Colonic mucosa (tissue), 4 donors: ENCODE measurements at regions not wholly inside any gene's neighbourhood (a gene's known extent, or its start where the extent isn't known, plus 50 kb on each side); places are given as distances from the start of the nearest gene placed in this dataset.

ENCODE experiments used
- DNase-seq: peaks from one replicate; pipeline ENCODE4 v3.0.0-alpha.2; 2020
- H3K27ac ChIP-seq: fragments of 200-600 bp; one replicate; pipeline ENCODE4 v1.8.0; 2021
- H3K27me3 ChIP-seq: fragments of 200-600 bp; one replicate; pipeline ENCODE4 v1.8.0; 2021
- H3K36me3 ChIP-seq: fragments of 200-600 bp; one replicate; pipeline ENCODE4 v1.8.0; 2021
- H3K4me1 ChIP-seq: fragments of 200-600 bp; one replicate; pipeline ENCODE4 v1.8.0; 2021; ENCODE audit warnings: mild to moderate bottlenecking
- H3K4me3 ChIP-seq: fragments of 200-600 bp; one replicate; pipeline ENCODE4 v1.8.0; 2021
- H3K9ac ChIP-seq, 2 donors: one replicate each; pipeline ENCODE4 v1.7.0; 2013; ENCODE audit warnings: control low read depth in 2 of 2, low read depth in 2 of 2, low read length in 2 of 2
- H3K9me3 ChIP-seq: fragments of 200-600 bp; one replicate; pipeline ENCODE4 v1.8.0; 2021
- intact Hi-C: fragments of 100-400 bp; cut with DNase I; formaldehyde crosslinking; loops from one replicate; pipeline ENCODE4 v1.14.1; 2022
- TF ChIP-seq, protein P1 (sequence below): fragments of 200-600 bp; IDR thresholded peaks from one replicate; pipeline ENCODE4 v1.8.0; 2022; ENCODE audit warnings: antibody characterized with exemption, mild to moderate bottlenecking
- donor health status: healthy.
- donor health status: DM: no; HTN: no; CAD: no.
- donor health status: DM: no; HTN: no; CAD: no.

GRCh38 chr9:106745457-106745856 lies 117.5 kb upstream of the ZNF462 start:
- H3K9me3 ChIP-seq = no peaks in the 10 kb centered on the region
- no peaks in the 10 kb centered on the region for H3K36me3 ChIP-seq
- H3K4me1 ChIP-seq = no peaks in the 10 kb centered on the region
- DNase-seq = no peak
- no peak overlapping the region for H3K4me3 ChIP-seq
- no peak overlapping the region for H3K9ac ChIP-seq
- intact Hi-C loops = no loop called here
- H3K27me3 ChIP-seq = no peaks in the 10 kb centered on the region
- TF ChIP-seq, protein P1, sequence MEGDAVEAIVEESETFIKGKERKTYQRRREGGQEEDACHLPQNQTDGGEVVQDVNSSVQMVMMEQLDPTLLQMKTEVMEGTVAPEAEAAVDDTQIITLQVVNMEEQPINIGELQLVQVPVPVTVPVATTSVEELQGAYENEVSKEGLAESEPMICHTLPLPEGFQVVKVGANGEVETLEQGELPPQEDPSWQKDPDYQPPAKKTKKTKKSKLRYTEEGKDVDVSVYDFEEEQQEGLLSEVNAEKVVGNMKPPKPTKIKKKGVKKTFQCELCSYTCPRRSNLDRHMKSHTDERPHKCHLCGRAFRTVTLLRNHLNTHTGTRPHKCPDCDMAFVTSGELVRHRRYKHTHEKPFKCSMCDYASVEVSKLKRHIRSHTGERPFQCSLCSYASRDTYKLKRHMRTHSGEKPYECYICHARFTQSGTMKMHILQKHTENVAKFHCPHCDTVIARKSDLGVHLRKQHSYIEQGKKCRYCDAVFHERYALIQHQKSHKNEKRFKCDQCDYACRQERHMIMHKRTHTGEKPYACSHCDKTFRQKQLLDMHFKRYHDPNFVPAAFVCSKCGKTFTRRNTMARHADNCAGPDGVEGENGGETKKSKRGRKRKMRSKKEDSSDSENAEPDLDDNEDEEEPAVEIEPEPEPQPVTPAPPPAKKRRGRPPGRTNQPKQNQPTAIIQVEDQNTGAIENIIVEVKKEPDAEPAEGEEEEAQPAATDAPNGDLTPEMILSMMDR = no peak
- H3K27ac ChIP-seq = no peak overlapping the region

- H3K9me3 ChIP-seq = no peaks in the 10 kb centered on the region
- intact Hi-C loops = no loop called here
- H3K4me3 ChIP-seq = no peak overlapping the region
- no peaks in the 10 kb centered on the region for H3K36me3 ChIP-seq
- no peaks in the 10 kb centered on the region for H3K27me3 ChIP-seq
- no peak overlapping the region for H3K9ac ChIP-seq
- no peak for DNase-seq
- no peak overlapping the region for H3K27ac ChIP-seq
- no peaks in the 10 kb centered on the region for H3K4me1 ChIP-seq
- TF ChIP-seq, protein P1 = no peak
Observed at GRCh38 chr9:106745876-106746275, 117.1 kb upstream of the ZNF462 start.

GRCh38 chr9:106751681-106752080 lies 111.3 kb upstream of the ZNF462 start:
- no peak overlapping the region for H3K27ac ChIP-seq
- no peaks in the 10 kb centered on the region for H3K36me3 ChIP-seq
- no peaks in the 10 kb centered on the region for H3K4me1 ChIP-seq
- H3K4me3 ChIP-seq = no peak overlapping the region
- H3K27me3 ChIP-seq = no peaks in the 10 kb centered on the region
- no peaks in the 10 kb centered on the region for H3K9me3 ChIP-seq
- intact Hi-C loops = no loop called here
- no peak for DNase-seq
- H3K9ac ChIP-seq = no peak overlapping the region
- TF ChIP-seq, protein P1 = no peak

DNA sequence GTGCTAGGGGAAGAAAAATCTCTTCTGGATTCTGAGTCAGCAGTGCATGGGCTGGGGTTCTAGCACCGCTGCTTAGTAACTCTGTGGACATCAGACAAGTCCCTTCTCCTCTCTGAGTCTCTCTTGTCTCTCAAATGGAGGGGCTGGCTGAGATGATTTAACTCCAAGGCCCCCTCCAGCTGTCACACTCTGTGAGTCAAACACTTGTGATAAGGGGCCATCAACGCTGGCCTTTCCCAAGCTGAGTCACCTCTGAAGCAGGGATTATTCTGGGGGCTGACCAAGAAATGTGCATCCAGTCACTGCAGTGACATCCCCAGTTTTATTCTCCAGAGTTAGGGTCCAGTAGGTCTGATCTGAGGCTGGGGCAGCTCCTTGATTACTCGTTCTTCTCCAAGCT lies 110.4 kb upstream of the ZNF462 start:
- no peak for DNase-seq
- no peaks in the 10 kb centered on the region for H3K9me3 ChIP-seq
- H3K4me3 ChIP-seq = no peak overlapping the region
- H3K36me3 ChIP-seq = no peaks in the 10 kb centered on the region
- no peak overlapping the region for H3K27ac ChIP-seq
- H3K27me3 ChIP-seq = no peaks in the 10 kb centered on the region
- H3K4me1 ChIP-seq = no peaks in the 10 kb centered on the region
- TF ChIP-seq, protein P1 = no peak
- no peak overlapping the region for H3K9ac ChIP-seq
- intact Hi-C loops = no loop called here

GRCh38 chr9:106753155-106753671 lies 109.8 kb upstream of the ZNF462 start:
- no peak for DNase-seq
- Histone ChIP-seq H3K27ac (no peak overlapping the region), H3K9me3 (no peaks in the 10 kb centered on the region), H3K36me3 (no peaks in the 10 kb centered on the region), H3K4me3 (no peak overlapping the region), H3K27me3 (no peaks in the 10 kb centered on the region), H3K9ac (no peak overlapping the region), H3K4me1 (no peaks in the 10 kb centered on the region)
- TF ChIP-seq, protein P1 = no peak
- intact Hi-C loops = no loop called here
